Common myeloid progenitor, CD34-positive (primary cell): ENCODE measurements at regions not wholly inside any gene's neighbourhood (a gene's known extent, or its start where the extent isn't known, plus 50 kb on each side); places are given as distances from the start of the nearest gene placed in this dataset.

Experiments used
- CTCF ChIA-PET: fragments of 350-600 bp; sonication (Branson Sonifier 250); formaldehyde crosslinking; loops from one replicate; lab custom pipeline; 2021; ENCODE audit warnings: antibody characterized with exemption; lab: Charles Lee
- POLR2A ChIA-PET: fragments of 350-600 bp; sonication (Branson Sonifier 250); formaldehyde crosslinking; loops from one replicate; lab custom pipeline; 2021; ENCODE audit warnings: antibody characterized with exemption; lab: Charles Lee
- DNase-seq, 3 donors: peaks; one replicate each; pipeline versions ENCODE4 v3.0.0 to v3.0.0-alpha.2; 2013
- H3K27ac ChIP-seq, 2 experiments: 1 replicate in 1 of 2; 2 replicates in 1 of 2; pipeline ENCODE4 v1.7.0; 2013; ENCODE audit warnings: inconsistent platforms in 2 of 2, low read length in 2 of 2, mild to moderate bottlenecking in 2 of 2, low read depth in 1 of 2, moderate library complexity in 1 of 2; ENCODE audit not compliant: severe bottlenecking in 2 of 2, insufficient read depth in 1 of 2, poor library complexity in 1 of 2
- H3K27me3 ChIP-seq, 5 experiments: replicated peaks in 2 of 5; 1 replicate in 3 of 5; 2 replicates in 2 of 5; pipeline versions ENCODE4 v1.6.1 to v1.7.0; 2013; ENCODE audit warnings: low read length in 4 of 5, mild to moderate bottlenecking in 2 of 5, moderate library complexity in 2 of 5, inconsistent platforms in 1 of 5; ENCODE audit not compliant: insufficient read depth in 5 of 5, control insufficient read depth in 4 of 5
- H3K36me3 ChIP-seq, 4 experiments: 1 replicate in 2 of 4; 2 replicates in 2 of 4; pipeline versions ENCODE4 v1.6.1 to v1.7.0; 2013; ENCODE audit warnings: low read length in 3 of 4, control low read depth in 1 of 4, mild to moderate bottlenecking in 1 of 4; ENCODE audit not compliant: control insufficient read depth in 4 of 4, insufficient read depth in 4 of 4
- H3K4me1 ChIP-seq, 4 experiments: 1 replicate in 3 of 4; 2 replicates in 1 of 4; pipeline versions ENCODE4 v1.6.1 to v1.7.1; 2013; ENCODE audit warnings: low read length in 3 of 4, mild to moderate bottlenecking in 3 of 4, control low read depth in 1 of 4, inconsistent platforms in 1 of 4, moderate library complexity in 1 of 4; ENCODE audit not compliant: control insufficient read depth in 4 of 4, insufficient read depth in 4 of 4; ENCODE audit errors: control extremely low read depth in 1 of 4
- H3K4me3 ChIP-seq, 7 experiments: 1 replicate in 4 of 7; 2 replicates in 3 of 7; pipeline versions ENCODE4 v1.5.1 to v1.7.0; 2013; ENCODE audit warnings: mild to moderate bottlenecking in 7 of 7, low read length in 6 of 7, moderate library complexity in 6 of 7, inconsistent platforms in 2 of 7, low read depth in 2 of 7, control low read depth in 1 of 7; ENCODE audit not compliant: insufficient read depth in 4 of 7, control insufficient read depth in 1 of 7; ENCODE audit errors: extremely low read depth in 1 of 7
- H3K9me3 ChIP-seq, 5 experiments: 1 replicate in 4 of 5; 2 replicates in 1 of 5; pipeline versions ENCODE4 v1.6.1 to v1.7.1; 2013; ENCODE audit warnings: low read length in 4 of 5, mild to moderate bottlenecking in 2 of 5, inconsistent platforms in 1 of 5, low read depth in 1 of 5, moderate library complexity in 1 of 5; ENCODE audit not compliant: control insufficient read depth in 4 of 5, insufficient read depth in 2 of 5; ENCODE audit errors: control extremely low read depth in 1 of 5
- WGBS: methylation state at CpG from one replicate; pipeline ENCODE4 v1.1.5; 2013; ENCODE audit not compliant: insufficient coverage; 5-methylcytosine and 5-hydroxymethylcytosine counted together

GRCh38 chr16:13811834-13812233 lies 108.1 kb upstream of the ERCC4 start:
- Histone ChIP-seq H3K4me1 (no peaks in the 10 kb centered on the region), H3K27me3 (peaks cover 0 to 2% (median 0%) of the 10 kb centered on the region in 5 experiments), H3K27ac (no peak overlapping the region), H3K4me3 (no peak overlapping the region), H3K9me3 (no peaks in the 10 kb centered on the region), H3K36me3 (no peaks in the 10 kb centered on the region)
- POLR2A ChIA-PET, result no interaction called here
- no peak for DNase-seq
- no CpG with 5 or more reads among the region's 3 CpGs for WGBS
- CTCF ChIA-PET, result no interaction called here

- ChIA-PET CTCF (no interaction called here), POLR2A (no interaction called here)
- Histone ChIP-seq H3K4me3 (no peak overlapping the region), H3K36me3 (no peaks in the 10 kb centered on the region), H3K27me3 (no peaks in the 10 kb centered on the region), H3K27ac (no peak overlapping the region), H3K9me3 (no peaks in the 10 kb centered on the region), H3K4me1 (no peaks in the 10 kb centered on the region)
- DNase-seq, result no peak
Measured at GRCh38 chr16:13816701-13817100, 103.3 kb upstream of the ERCC4 start.

- Histone ChIP-seq H3K4me1 (no peaks in the 10 kb centered on the region), H3K4me3 (no peak overlapping the region), H3K36me3 (no peaks in the 10 kb centered on the region), H3K9me3 (peaks cover 0 to 2% (median 0%) of the 10 kb centered on the region in 5 experiments), H3K27ac (no peak overlapping the region), H3K27me3 (no peaks in the 10 kb centered on the region)
- 94% methylated on average over 5 of the region's 6 CpGs for WGBS
- POLR2A ChIA-PET, result no interaction called here
- CTCF ChIA-PET, result no interaction called here
- DNase-seq, result no peak
Measured at GRCh38 chr16:13823501-13823900, 96.5 kb upstream of the ERCC4 start.

- WGBS, result 96% methylated on average over 3 of the region's 7 CpGs
Measured at GRCh38 chr16:13829697-13830299, 90.2 kb upstream of the ERCC4 start.

GRCh38 chr16:13833515-13833914 lies 86.4 kb upstream of the ERCC4 start:
- 88% methylated on average over 2 of the region's 2 CpGs for whole genome bisulfite sequencing

More at GRCh38 chr16:13829697-13830299, 90.2 kb upstream of the ERCC4 start:
- ChIA-PET POLR2A (no interaction called here), CTCF (no interaction called here)
- Histone ChIP-seq H3K4me1 (no peaks in the 10 kb centered on the region), H3K9me3 (peaks cover 0 to 1% (median 0%) of the 10 kb centered on the region in 5 experiments), H3K27ac (no peak overlapping the region), H3K36me3 (no peaks in the 10 kb centered on the region), H3K27me3 (peaks cover 0 to 7% (median 0%) of the 10 kb centered on the region in 5 experiments), H3K4me3 (no peak overlapping the region)
- no peak for DNase-seq

GRCh38 chr16:13835387-13835786 lies 84.6 kb upstream of the ERCC4 start:
- Histone ChIP-seq H3K9me3 (no peaks in the 10 kb centered on the region), H3K36me3 (no peaks in the 10 kb centered on the region), H3K4me3 (no peak overlapping the region), H3K4me1 (no peaks in the 10 kb centered on the region), H3K27me3 (peaks cover 0 to 7% (median 0%) of the 10 kb centered on the region in 5 experiments), H3K27ac (no peak overlapping the region)
- ChIA-PET CTCF (no interaction called here), POLR2A (no interaction called here)
- WGBS, result 97% methylated on average over 4 of the region's 4 CpGs
- no peak for DNase-seq

More at GRCh38 chr16:13833515-13833914, 86.4 kb upstream of the ERCC4 start:
- H3K9me3 ChIP-seq, result no peaks in the 10 kb centered on the region
- no peaks in the 10 kb centered on the region for H3K4me1 ChIP-seq
- no peak for DNase-seq
- ChIA-PET CTCF (no interaction called here), POLR2A (no interaction called here)
- H3K27me3 ChIP-seq, result peaks cover 0 to 7% (median 0%) of the 10 kb centered on the region in 5 experiments
- H3K27ac ChIP-seq, result no peak overlapping the region
- no peaks in the 10 kb centered on the region for H3K36me3 ChIP-seq
- H3K4me3 ChIP-seq, result no peak overlapping the region

DNA sequence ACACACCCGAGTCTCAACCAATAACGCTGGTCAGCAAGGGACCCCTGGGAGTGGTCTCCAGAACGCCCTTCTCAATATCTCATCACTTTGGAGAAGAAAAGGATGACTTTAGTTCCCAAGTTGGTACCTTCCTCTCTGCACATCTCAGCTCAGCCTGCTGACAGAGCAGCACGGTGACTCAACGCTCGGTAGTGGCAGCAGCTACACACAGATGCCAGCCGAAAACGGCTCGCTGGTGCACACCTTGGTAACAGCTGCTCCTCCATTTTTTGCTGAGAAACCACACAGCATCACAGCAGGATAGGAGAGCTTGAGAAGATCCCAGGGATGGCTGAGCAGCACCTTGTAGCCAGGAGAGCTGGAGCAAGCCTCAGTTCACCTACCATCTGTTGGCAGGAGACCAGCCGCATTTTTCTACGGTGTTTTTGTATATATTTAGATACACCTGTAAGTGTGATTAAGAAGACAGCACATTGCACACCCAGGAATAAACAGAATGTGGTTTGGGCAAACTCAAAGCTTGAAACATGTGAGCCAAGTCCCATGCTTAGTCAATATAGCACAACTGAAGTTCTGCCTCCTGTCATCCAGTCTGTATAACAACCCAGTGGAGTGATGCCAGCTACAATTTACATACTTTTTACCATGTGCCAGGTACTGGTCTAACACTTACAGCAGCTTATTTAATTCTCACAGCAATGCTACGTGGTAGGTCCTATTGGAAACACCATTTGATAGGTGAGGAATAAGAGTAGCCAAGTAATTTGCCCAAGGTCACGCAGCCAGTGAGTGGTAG lies 83.8 kb upstream of the ERCC4 start:
- no peaks in the 10 kb centered on the region for H3K36me3 ChIP-seq
- no peaks in the 10 kb centered on the region for H3K4me1 ChIP-seq
- POLR2A ChIA-PET, result no interaction called here
- peaks cover 0 to 7% (median 0%) of the 10 kb centered on the region in 5 experiments for H3K27me3 ChIP-seq
- WGBS, result 94% methylated on average over 10 of the region's 13 CpGs
- H3K4me3 ChIP-seq, result no peak overlapping the region
- DNase-seq, result no peak
- no peaks in the 10 kb centered on the region for H3K9me3 ChIP-seq
- CTCF ChIA-PET, result no interaction called here
- H3K27ac ChIP-seq, result no peak overlapping the region
